H1 (cell line): ENCODE measurements at regions not wholly inside any gene's neighbourhood (a gene's known extent, or its start where the extent isn't known, plus 50 kb on each side); places are given as distances from the start of the nearest gene placed in this dataset.

ENCODE experiments used
- CTCF ChIA-PET: fragments of 300-600 bp; sonication (Branson Sonifier 250); formaldehyde crosslinking; loops from one replicate; lab custom pipeline; 2021; ENCODE audit not compliant: partially characterized antibody; lab: Charles Lee
- POLR2A ChIA-PET: fragments of 300-600 bp; sonication (Branson Sonifier 250); formaldehyde crosslinking; loops from one replicate; lab custom pipeline; 2021; ENCODE audit warnings: inconsistent platforms; ENCODE audit not compliant: partially characterized antibody; lab: Charles Lee
- DNase-seq, 2 experiments: peaks; one replicate each; pipeline versions ENCODE4 v3.0.0 to v3.0.0-alpha.2; 2010 to 2022; ENCODE audit warnings: low spot score in 2 of 2, low read depth in 1 of 2, mixed read lengths in 1 of 2
- FAIRE-seq: peaks from 2 replicates; lab custom pipeline; 2011; peaks lifted over from hg19 to GRCh38; lab: Jason Lieb, UNC
- H2AFZ ChIP-seq: 2 replicates; pipeline ENCODE4 v1.8.1; 2012; ENCODE audit warnings: low read length, inconsistent platforms
- H2AK5ac ChIP-seq: 2 replicates; pipeline ENCODE4 v1.6.1; 2013; ENCODE audit warnings: low read depth, low read length
- H2BK120ac ChIP-seq: replicated peaks from 2 replicates; pipeline ENCODE3; 2013; ENCODE audit warnings: low read depth, low read length, inconsistent platforms
- H2BK12ac ChIP-seq: 2 replicates; pipeline ENCODE4 v1.6.1; 2013; ENCODE audit warnings: low read depth, low read length
- H2BK15ac ChIP-seq: 2 replicates; pipeline ENCODE4 v1.6.1; 2013; ENCODE audit warnings: low read length
- H2BK20ac ChIP-seq: 2 replicates; pipeline ENCODE4 v1.6.1; 2013; ENCODE audit warnings: low read length
- H2BK5ac ChIP-seq: 2 replicates; pipeline ENCODE4 v1.6.1; 2013; ENCODE audit warnings: low read depth, low read length
- H3K14ac ChIP-seq: 2 replicates; pipeline ENCODE4 v1.6.1; 2013; ENCODE audit warnings: inconsistent platforms; ENCODE audit not compliant: insufficient read length
- H3K18ac ChIP-seq: 2 replicates; pipeline ENCODE4 v1.6.1; 2013; ENCODE audit warnings: low read length; ENCODE audit errors: extremely low read depth
- H3K23ac ChIP-seq: 2 replicates; pipeline ENCODE4 v1.6.1; 2013; ENCODE audit warnings: inconsistent platforms; ENCODE audit not compliant: insufficient read length
- H3K23me2 ChIP-seq: 2 replicates; pipeline ENCODE4 v1.6.1; 2013; ENCODE audit warnings: low read depth, low read length
- H3K27ac ChIP-seq: 2 replicates; pipeline ENCODE4 v1.6.1; 2011; ENCODE audit warnings: low read depth, low read length, inconsistent platforms
- H3K27me3 ChIP-seq, 4 experiments: replicated peaks in 1 of 4; 1 replicate in 1 of 4; 2 replicates in 3 of 4; pipeline versions ENCODE4 v1.6.1 to v1.8.1; 2011 to 2013; ENCODE audit warnings: low read length in 3 of 4, mild to moderate bottlenecking in 3 of 4, inconsistent platforms in 2 of 4, mixed read lengths in 2 of 4, moderate library complexity in 1 of 4; ENCODE audit not compliant: control insufficient read depth in 3 of 4, insufficient read depth in 3 of 4; ENCODE audit errors: extremely low read depth in 1 of 4
- H3K36me3 ChIP-seq, 4 experiments: 2 replicates each; pipeline versions ENCODE4 v1.6.1 to v1.8.1; 2011 to 2013; ENCODE audit warnings: mild to moderate bottlenecking in 4 of 4, low read length in 3 of 4, moderate library complexity in 2 of 4, control low read depth in 1 of 4, inconsistent platforms in 1 of 4; ENCODE audit not compliant: insufficient read depth in 4 of 4, control insufficient read depth in 2 of 4
- H3K4ac ChIP-seq: replicated peaks from 2 replicates; pipeline ENCODE3; 2013; ENCODE audit warnings: low read length, low read depth, mixed read lengths, inconsistent platforms; ENCODE audit not compliant: insufficient read length
- H3K4me1 ChIP-seq, 4 experiments: replicated peaks in 1 of 4; 1 replicate in 1 of 4; 2 replicates in 3 of 4; pipeline versions ENCODE4 v1.6.1 to v1.8.1; 2011 to 2013; ENCODE audit warnings: low read length in 3 of 4, inconsistent platforms in 2 of 4, mixed read lengths in 1 of 4; ENCODE audit not compliant: insufficient read depth in 4 of 4, control insufficient read depth in 3 of 4
- H3K4me2 ChIP-seq, 2 experiments: 2 replicates each; pipeline versions ENCODE4 v1.6.1 to v1.8.1; 2011 to 2013; ENCODE audit warnings: low read depth in 2 of 2, low read length in 2 of 2, control low read depth in 1 of 2, inconsistent platforms in 1 of 2, mild to moderate bottlenecking in 1 of 2; ENCODE audit not compliant: insufficient read depth in 1 of 2
- H3K4me3 ChIP-seq, 4 experiments: fragments of 200-600, 300-600 bp in 1 of 4; sonication (generic), shearing (Covaris generic), sonication (Bioruptor Twin) in 1 of 4; 2 replicates each; pipeline versions ENCODE4 v1.5.1 to v1.8.1; 2011 to 2016; ENCODE audit warnings: low read length in 4 of 4, low read depth in 3 of 4, control low read depth in 2 of 4, inconsistent platforms in 2 of 4, mild to moderate bottlenecking in 2 of 4, mixed read lengths in 1 of 4, moderate library complexity in 1 of 4; ENCODE audit not compliant: insufficient read depth in 2 of 4; ENCODE audit errors: extremely low read depth in 1 of 4
- H3K56ac ChIP-seq: replicated peaks from 2 replicates; pipeline ENCODE3; 2013; ENCODE audit warnings: low read depth, mild to moderate bottlenecking, mixed read lengths, low read length, inconsistent platforms; ENCODE audit not compliant: insufficient read length
- H3K79me1 ChIP-seq: 2 replicates; pipeline ENCODE4 v1.6.1; 2013; ENCODE audit warnings: low read depth, low read length, control low read depth
- H3K79me2 ChIP-seq, 2 experiments: 2 replicates each; pipeline versions ENCODE4 v1.6.1 to v1.8.1; 2012 to 2013; ENCODE audit warnings: low read length in 2 of 2, mild to moderate bottlenecking in 2 of 2, inconsistent platforms in 1 of 2; ENCODE audit not compliant: insufficient read depth in 2 of 2, control insufficient read depth in 1 of 2
- H3K9ac ChIP-seq, 4 experiments: replicated peaks in 1 of 4; 1 replicate in 1 of 4; 2 replicates in 3 of 4; pipeline versions ENCODE4 v1.6.1 to v1.8.1; 2011 to 2013; ENCODE audit warnings: low read depth in 3 of 4, low read length in 3 of 4, control low read depth in 2 of 4, mild to moderate bottlenecking in 2 of 4, moderate library complexity in 2 of 4, inconsistent platforms in 1 of 4; ENCODE audit errors: extremely low read depth in 1 of 4
- H3K9me3 ChIP-seq, 2 experiments: 2 replicates each; pipeline versions ENCODE4 v1.6.1 to v1.8.1; 2012 to 2013; ENCODE audit warnings: mild to moderate bottlenecking in 2 of 2, moderate library complexity in 2 of 2, control low read depth in 1 of 2, inconsistent platforms in 1 of 2, low read depth in 1 of 2, low read length in 1 of 2, mixed read lengths in 1 of 2; ENCODE audit not compliant: insufficient read depth in 2 of 2
- H4K20me1 ChIP-seq, 2 experiments: replicated peaks in 1 of 2; 2 replicates each; pipeline versions ENCODE3 to v1.8.1; 2011 to 2013; ENCODE audit warnings: inconsistent platforms in 2 of 2, low read length in 2 of 2, mild to moderate bottlenecking in 1 of 2; ENCODE audit not compliant: insufficient read depth in 2 of 2, control insufficient read depth in 1 of 2
- H4K5ac ChIP-seq: 2 replicates; pipeline ENCODE4 v1.6.1; 2013; ENCODE audit warnings: low read length, low read depth, mixed read lengths, inconsistent platforms; ENCODE audit not compliant: insufficient read length
- H4K8ac ChIP-seq: 2 replicates; pipeline ENCODE4 v1.8.0; 2013; ENCODE audit warnings: mild to moderate bottlenecking, moderate library complexity, low read length, inconsistent platforms; ENCODE audit not compliant: insufficient read depth; ENCODE audit errors: extremely low read depth
- H4K91ac ChIP-seq: replicated peaks from 2 replicates; pipeline ENCODE3; 2013; ENCODE audit warnings: low read length, mixed read lengths, inconsistent platforms; ENCODE audit not compliant: insufficient read length
- CTBP2 ChIP-seq: IDR thresholded peaks from 2 replicates; pipeline ENCODE4 v1.7.0; 2011; ENCODE audit warnings: borderline replicate concordance, mild to moderate bottlenecking, moderate library complexity, mixed read lengths, low read length; ENCODE audit not compliant: insufficient read depth, insufficient read length
- NRF1 ChIP-seq: IDR thresholded peaks from 2 replicates; pipeline ENCODE4 v1.6.1; 2011; ENCODE audit warnings: mild to moderate bottlenecking, low read depth, low read length, improper control_type of control experiment
- SIRT6 ChIP-seq: IDR thresholded peaks from one replicate; pipeline ENCODE4 v1.7.1; 2012; ENCODE audit warnings: low read length, inconsistent platforms
- SIX5 ChIP-seq: IDR thresholded peaks from 2 replicates; pipeline ENCODE4 v1.6.1; 2011; ENCODE audit warnings: mild to moderate bottlenecking, low read depth, low read length
- YY1 ChIP-seq: IDR thresholded peaks from 2 replicates; pipeline ENCODE4 v1.6.1; 2011; ENCODE audit warnings: low read depth, mild to moderate bottlenecking, low read length
- WGBS, 2 experiments: shearing (Covaris generic) in 1 of 2; methylation state at CpG; one replicate each; pipeline versions ENCODE4 v1.1.6 to v1.1.7; 2013 to 2015; ENCODE audit warnings: low lambda C conversion rate in 2 of 2, mixed read lengths in 2 of 2, inconsistent platforms in 1 of 2, low coverage in 1 of 2, missing lambda C conversion rate in 1 of 2; ENCODE audit not compliant: insufficient replicate concordance in 2 of 2, insufficient coverage in 1 of 2, insufficient read length in 1 of 2; ENCODE audit errors: extremely low coverage in 1 of 2, missing lambda C conversion rate in 1 of 2; 5-methylcytosine and 5-hydroxymethylcytosine counted together
- TF ChIP-seq, protein P1 (sequence below), 3 experiments: IDR thresholded peaks; 1 replicate in 2 of 3; 2 replicates in 1 of 3; pipeline versions ENCODE4 v1.5.1 to v1.6.1; 2011; ENCODE audit warnings: low read length in 3 of 3, mild to moderate bottlenecking in 3 of 3, inconsistent platforms in 2 of 3, low read depth in 1 of 3, moderate library complexity in 1 of 3; ENCODE audit not compliant: insufficient read depth in 1 of 3; ENCODE audit errors: control extremely low read depth in 1 of 3

DNA sequence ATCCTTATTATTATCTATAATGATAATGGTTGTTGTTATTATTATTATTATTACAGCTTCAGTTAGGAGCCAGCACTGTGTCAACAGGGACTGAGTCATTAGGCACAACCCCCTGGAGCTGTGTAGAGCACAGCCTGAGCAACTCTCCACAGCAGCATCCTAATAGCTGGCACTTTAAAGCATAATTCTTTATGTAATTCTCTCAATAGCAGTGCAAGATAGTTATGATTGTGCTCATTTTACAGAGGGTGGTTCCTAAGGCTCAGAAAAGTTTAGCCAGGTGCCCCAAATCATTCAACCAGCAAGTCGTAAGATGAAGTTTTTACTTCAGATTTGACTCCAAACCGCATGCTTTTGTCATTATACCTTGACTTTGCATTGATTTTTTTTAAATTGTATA, 390.3 kb downstream of the ANXA1 start:
- Histone ChIP-seq H3K27ac (no peak overlapping the region), H3K79me1 (no peaks in the 10 kb centered on the region), H3K18ac (no peak overlapping the region), H4K5ac (no peak overlapping the region), H3K79me2 (no peaks in the 10 kb centered on the region), H4K8ac (no peak overlapping the region), H3K4ac (no peak overlapping the region), H2BK120ac (no peak overlapping the region), H3K36me3 (no peaks in the 10 kb centered on the region), H3K23ac (no peak overlapping the region), H3K4me2 (no peak overlapping the region), H3K4me1 (no peaks in the 10 kb centered on the region), H3K4me3 (no peak overlapping the region), H3K9ac (no peak overlapping the region), H3K27me3 (no peaks in the 10 kb centered on the region), H4K91ac (no peak overlapping the region), H2BK20ac (no peak overlapping the region), H3K23me2 (no peaks in the 10 kb centered on the region), H3K9me3 (no peaks in the 10 kb centered on the region), H3K14ac (no peak overlapping the region), H3K56ac (no peak overlapping the region), H2BK5ac (no peak overlapping the region), H4K20me1 (no peaks in the 10 kb centered on the region), H2BK12ac (no peak overlapping the region), H2BK15ac (no peak overlapping the region), H2AK5ac (no peak overlapping the region), H2AFZ (no peak overlapping the region)
- DNase-seq: no peak
- 47% methylated on average over 2 of the region's 2 CpGs; no CpG with 5 or more reads in 1 of the 2 experiments for WGBS, 2 experiments
- TF ChIP-seq, protein P1, sequence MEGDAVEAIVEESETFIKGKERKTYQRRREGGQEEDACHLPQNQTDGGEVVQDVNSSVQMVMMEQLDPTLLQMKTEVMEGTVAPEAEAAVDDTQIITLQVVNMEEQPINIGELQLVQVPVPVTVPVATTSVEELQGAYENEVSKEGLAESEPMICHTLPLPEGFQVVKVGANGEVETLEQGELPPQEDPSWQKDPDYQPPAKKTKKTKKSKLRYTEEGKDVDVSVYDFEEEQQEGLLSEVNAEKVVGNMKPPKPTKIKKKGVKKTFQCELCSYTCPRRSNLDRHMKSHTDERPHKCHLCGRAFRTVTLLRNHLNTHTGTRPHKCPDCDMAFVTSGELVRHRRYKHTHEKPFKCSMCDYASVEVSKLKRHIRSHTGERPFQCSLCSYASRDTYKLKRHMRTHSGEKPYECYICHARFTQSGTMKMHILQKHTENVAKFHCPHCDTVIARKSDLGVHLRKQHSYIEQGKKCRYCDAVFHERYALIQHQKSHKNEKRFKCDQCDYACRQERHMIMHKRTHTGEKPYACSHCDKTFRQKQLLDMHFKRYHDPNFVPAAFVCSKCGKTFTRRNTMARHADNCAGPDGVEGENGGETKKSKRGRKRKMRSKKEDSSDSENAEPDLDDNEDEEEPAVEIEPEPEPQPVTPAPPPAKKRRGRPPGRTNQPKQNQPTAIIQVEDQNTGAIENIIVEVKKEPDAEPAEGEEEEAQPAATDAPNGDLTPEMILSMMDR (IDR thresholded peaks at IDR 0.05; ENCODE audit: control extremely low read depth in 1 of 3, insufficient read depth in 1 of 3, low read depth in 1 of 3, low read length in 3 of 3): no peak
- TF ChIP-seq CTBP2 (no peak), SIRT6 (no peak), SIX5 (no peak), YY1 (no peak), NRF1 (no peak)
- ChIA-PET CTCF (interaction anchor here (0.6 kb wide), 1 partner anchor 105 kb away, joined by 7 read pairs; no protein-coding TSS in a partner anchor), POLR2A (no interaction called here)
- FAIRE-seq: no peak
